GM21515 (cell line): ENCODE measurements at regions not wholly inside any gene's neighbourhood (a gene's known extent, or its start where the extent isn't known, plus 50 kb on each side); places are given as distances from the start of the nearest gene placed in this dataset.

Source experiments
- ATAC-seq: cut with Tn5 transposase; IDR thresholded peaks from one replicate; pipeline ENCODE4 v1.9.1; 2021; ENCODE audit not compliant: unreplicated experiment

DNA sequence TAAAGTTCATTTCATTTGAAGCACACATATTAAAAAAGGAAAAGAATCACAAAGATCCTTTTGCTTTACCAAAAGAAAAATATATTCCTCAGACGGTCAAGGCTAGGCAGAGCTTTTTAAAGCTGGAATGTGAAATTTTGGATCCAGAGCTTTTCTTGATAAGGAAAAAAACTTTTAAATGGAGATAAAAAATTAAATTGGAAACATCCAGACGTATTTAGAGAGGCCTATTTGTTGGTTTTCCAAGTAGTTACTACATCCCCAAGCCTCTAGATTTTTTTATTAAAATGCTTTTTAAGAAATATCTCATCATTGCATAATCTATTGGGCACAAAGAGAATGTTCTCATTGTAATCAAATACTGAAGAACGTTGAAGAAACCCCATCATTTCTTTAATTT, 385.7 kb upstream of the CITED2 start:
- ATAC-seq, result no peak

DNA sequence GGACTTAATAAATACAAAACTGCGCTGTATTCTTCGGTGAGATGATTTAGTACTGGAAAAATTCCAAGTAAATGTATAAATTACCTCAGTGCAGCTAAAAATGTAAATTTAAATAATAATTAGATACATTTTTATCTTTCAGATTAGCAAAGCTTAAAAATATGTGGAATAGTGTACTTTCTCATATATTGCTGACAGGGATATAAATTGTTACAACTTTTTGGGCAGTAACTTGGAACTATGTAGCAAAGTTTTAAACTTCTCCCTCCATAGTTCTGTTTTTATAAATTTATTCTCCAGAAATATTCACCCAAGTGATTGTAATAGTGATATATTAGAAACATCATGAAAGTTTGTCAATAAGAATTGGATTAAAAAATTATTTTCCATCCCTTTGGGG, 384.6 kb upstream of the CITED2 start:
- no peak for ATAC-seq

DNA sequence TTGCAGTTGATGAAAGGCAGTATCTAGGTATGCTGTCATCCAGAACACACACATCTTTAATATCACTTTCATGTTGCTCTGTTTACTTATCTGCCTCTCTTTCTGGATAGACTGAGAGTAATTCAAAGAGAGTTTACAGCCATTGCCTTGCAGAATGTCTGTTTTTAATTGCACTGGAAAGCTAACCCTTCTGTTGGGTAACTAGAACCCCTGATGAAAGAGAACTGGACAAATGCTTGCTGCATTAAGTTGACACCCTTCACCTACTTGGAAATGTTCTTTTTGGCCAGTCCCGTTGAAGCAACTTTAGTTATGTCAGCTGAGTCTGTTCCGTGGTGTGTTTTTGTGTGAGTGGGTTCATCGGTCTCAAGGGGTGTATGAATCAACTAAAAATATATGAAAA, 383.8 kb upstream of the CITED2 start:
- ATAC-seq, result no peak

DNA sequence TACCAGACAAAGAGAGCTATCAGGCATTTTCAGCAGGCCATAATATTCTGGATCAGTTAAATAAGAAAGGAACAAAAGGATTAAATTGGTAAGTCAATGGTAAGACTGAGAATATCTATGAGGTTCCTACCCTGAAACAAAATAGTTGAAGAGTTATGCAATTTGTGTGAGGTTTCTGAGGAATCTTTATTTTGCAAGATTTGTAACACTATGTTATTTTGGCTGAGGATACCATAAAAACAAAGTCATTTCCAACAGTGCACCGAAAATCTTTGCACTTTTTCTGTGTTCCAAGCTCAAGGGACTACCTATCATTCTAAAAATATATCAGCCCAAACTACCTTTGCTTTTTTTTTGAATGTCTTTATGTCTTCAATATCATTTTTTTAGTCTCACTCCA, 383.3 kb upstream of the CITED2 start:
- no peak for ATAC-seq

DNA sequence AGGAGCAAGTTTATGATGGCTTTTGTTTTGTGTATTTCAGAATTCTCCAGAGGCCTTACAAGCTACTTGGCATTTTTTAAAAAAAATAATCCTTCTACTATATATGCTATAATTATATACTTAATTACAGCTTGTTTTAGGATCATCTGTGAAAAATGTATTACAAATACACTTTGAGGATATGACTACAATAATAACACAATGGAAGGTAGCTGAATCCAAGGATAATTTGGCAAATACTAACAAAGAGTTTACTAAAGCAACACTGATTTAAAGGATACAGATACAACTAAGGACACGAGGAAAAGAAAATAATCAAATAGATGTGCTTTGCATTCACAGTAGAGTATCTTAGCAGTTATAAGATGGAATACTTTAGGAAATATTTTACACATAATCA, 381.9 kb upstream of the CITED2 start:
- ATAC-seq, result no peak

DNA sequence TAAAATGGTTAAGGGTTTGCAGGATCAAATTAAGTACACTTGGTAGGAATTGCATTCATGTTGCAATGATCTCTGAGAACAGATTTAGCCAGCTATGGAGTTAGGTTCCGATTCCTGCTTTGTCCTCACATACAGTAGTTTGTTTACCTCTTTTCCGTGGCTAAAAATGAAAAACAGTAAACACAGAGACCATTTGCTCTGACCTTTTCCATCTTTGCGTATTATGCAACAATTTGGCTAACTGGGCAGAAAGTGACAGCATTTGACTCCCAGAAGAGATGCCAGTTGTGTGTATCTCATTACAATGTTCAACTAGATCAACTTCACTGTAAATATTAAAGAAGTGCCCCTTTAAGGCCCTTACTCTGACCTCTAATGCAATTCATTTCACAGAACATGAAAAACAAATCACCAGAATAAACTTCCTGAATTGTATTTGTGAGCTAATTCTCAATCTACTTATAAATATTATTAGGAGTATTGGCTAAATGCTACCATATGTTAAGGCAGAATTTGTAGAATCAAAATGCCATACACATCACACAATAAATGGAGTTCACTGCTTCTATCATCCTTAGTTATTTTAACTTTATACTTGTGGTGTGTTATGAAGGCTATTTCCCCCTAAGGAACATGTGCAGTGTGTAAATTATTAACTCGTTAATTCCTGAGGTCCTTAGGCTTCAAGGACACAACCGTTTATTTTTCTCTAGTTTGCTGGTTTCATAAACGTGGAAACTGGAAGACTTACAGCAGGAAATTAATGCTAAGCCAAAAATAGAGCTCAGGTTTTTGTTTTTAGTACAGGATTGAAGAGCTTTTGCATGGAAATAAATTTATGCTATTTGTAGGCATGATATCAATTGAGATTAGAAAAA, 380.7 kb upstream of the CITED2 start:
- no peak for ATAC-seq

DNA sequence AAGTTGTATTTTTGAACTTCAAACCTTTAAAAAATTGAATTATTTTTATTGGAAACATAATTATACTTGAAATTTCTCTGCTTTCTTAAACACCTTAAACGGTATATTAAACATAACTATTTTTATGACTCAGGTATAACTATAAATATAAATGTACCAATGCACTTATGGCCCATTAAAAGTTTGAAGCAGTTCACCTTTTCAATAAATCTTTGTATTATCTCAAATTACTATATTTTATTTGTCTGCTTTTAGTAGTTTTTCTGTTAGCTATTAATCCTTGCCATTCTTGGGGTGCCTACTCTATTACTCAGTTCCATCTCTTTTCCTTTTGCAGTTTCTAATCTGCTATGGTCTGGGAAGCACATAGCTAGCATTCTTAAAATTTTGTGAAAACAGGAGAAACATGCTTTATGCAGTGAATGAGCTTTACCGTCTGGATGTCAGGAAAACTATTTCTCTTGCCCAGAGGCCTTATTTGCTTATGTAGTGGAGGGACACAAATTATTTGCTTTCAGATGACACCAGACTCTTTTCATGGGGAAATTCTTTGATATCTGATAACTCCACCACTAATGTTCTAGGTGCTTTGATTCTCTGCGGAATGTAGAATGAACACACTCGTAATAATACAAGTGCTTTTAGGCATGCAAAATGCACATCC, 378.9 kb upstream of the CITED2 start:
- no peak for ATAC-seq

DNA sequence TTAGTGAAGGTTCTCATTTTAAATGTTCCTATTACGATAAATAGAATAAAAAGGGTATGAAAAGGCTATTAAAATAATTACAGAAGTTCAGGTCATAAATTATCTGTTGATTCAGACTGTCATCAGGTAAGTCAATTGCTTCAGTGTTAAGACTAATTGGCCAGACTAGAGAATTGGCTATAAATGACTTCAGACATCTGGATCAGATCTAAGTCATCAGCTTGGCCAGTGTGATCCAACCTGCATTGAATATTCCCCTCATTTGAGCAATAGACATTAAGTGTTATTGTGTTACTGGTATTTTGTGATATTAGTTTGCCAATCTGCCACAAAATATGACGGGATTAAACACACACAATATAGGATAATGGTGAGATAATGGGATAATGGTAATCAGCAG, 377.6 kb upstream of the CITED2 start:
- no peak for ATAC-seq

DNA sequence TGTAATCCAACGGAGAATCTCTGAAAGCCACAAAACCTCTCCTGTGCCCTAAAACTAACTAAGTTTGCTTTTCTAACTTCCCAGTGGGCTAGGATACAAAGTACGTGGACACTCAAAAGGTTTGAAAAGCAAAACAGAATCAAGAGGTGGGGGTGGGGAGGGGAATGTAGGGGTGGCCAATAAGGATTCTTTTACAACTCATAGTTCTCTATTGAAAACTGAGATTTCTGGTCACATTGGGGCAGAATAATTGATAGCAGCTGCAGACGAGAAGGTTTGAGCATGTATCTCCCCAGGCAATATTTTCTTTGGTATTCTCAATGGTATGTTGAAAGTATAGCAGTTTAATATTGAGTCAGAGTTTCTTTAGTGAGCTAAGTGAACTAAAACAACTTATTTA, 376.7 kb upstream of the CITED2 start:
- ATAC-seq, result no peak

DNA sequence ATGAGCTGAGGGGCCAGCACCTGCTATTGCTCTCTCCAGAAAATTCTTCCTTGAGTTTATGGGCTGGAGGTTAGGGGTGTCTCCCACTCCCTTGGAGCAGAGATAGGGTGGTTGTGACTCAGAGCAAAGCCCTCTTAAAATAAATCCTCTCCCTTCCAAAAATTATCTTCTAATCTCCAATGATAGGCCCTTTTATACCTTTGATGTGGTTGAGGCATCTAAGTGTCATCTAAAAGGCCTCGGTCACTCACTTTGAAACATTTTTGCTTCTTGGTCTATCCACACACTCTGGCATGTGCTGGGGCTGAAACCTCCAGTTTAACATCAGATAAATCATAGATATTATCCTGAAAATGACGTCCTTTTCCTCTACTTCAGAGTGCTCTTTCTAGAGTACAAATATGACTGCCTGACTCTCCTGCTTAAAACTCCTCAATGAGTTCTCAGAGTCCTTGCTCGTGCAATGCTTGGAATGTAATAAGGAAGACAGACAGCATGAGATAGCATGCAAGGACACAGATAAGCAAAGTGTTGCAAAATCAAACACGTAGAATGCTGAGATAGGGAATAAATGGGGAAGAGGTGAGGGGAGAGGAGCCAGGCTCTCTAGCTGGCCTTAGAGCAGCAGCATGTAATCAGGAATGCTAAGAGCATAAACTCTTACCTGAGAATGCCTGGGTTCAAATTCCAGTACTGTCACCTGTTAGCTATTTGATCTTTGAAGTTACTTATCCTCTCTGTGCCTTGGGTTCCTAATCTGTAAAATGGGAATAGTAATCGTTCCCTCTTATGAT, 374.1 kb upstream of the CITED2 start:
- ATAC-seq, result no peak

DNA sequence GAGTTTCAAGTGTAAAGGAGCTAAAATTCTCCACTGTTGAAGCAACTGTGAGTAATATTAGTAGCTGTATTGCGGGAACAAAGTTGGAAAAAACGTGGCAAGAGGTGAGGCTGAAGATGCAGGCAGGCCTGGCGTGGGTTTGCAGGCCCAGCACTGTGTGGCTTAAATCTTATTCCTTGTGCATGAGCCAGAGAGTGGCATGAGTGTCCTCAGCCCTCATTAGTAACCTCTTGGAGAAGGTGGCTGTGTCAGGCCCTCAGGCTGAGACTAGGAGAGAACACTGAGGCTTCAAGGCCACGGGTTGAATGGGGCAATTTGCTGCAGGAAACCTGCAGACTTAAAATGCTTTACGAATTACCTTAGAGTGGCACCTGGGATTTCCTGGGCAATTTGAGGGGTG, 372.7 kb upstream of the CITED2 start:
- ATAC-seq, result no peak

DNA sequence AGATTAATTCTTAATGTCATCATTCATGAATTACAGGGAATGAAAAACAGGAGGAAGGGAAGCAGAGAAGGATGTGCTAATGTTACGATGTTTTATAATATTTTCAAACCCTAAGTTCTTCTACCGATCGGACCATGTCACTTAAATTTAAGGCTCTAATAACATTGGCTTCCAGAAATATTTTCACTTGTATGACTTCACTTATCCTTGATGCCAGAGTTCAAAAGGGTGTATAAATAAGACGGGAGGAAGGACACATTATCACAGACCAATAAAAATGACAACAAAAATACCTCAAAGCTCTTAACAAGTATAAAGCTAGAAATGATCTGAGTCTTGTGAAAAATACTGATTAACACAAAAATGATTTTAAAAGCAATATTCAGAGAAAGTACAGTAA, 370.4 kb upstream of the CITED2 start:
- ATAC-seq, result no peak

DNA sequence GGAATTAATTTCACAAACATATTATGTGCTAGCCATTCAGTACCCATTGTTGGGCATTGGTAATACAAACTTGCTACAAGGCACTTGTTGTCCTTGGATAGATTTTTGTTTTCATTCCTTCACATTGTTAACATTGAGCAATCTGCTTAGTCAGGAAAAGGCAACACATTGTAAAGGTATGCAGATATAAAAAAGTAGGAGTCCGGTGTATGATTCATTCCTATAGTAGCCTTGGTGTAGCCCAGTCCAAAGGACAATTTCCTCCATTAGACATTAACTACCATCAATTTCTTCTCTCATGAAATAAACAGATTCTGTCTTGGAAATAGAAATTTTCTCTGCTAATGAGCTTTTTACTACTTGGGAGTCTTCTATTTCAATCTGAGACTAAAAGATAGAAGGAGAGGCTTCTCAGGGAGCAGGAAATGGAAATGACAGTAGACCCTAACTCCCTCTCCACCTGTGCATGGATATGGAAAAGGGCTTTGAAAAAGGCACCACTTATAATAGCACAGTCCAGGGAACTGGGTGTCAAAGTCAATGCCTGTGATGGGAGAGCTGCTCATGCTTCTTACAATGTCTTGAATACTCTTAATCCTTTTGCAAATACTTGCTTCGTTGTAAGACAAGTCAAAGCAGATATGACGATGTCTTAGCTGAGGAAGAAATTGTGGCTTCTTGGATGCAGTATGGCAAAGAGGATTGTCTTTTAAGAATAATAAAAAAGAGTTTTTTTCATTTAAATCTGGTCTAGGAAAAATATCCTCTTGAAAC, 369.4 kb upstream of the CITED2 start:
- ATAC-seq, result no peak

DNA sequence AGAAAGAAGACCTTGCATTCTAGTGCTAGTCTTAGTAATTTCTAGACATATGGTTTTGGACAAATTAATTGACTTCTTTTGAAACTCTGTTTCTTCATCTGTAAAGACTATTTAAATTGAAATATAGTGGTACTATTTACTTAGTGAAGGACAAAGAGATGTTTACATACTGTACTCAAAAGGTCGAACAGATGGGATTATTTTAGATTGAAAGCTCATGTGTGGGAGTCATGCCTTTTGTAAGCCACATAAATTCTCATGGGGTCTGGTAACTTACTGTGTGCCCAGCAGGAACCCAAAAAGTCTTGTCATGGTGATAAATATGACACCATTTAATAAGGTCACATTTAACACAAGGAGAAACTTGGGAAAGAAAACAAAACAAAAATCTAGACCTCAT, 368.2 kb upstream of the CITED2 start:
- no peak for ATAC-seq

DNA sequence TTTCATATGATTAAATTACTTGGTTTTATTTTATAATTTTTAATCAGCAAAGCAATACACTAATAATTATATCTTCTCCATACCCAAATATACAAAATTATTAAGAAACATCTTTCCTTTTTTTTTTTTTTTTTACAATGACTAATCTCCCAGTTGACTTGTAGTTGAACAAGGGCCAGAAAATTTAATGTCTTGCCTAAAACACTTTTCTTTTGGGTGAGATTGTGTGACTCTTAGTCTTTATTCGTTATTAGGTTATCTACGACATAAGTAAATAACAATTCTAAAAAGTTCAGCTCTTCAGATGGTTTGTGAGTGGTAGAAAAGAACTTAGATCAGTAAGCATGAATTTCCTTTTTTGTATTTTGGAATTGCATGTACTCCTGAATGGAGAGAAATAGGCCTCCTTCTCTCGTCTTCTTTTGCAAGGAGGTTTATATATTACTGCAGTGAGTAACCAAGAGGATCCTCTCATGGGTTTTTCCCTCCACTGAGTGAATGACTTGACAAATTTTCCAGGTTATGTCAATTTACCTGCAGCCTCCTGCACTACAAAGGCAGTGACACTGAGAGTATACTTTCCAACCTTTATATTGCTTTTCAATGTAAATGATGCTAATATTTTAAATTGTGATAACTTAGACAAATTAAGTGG, 364.5 kb upstream of the CITED2 start:
- ATAC-seq, result no peak

DNA sequence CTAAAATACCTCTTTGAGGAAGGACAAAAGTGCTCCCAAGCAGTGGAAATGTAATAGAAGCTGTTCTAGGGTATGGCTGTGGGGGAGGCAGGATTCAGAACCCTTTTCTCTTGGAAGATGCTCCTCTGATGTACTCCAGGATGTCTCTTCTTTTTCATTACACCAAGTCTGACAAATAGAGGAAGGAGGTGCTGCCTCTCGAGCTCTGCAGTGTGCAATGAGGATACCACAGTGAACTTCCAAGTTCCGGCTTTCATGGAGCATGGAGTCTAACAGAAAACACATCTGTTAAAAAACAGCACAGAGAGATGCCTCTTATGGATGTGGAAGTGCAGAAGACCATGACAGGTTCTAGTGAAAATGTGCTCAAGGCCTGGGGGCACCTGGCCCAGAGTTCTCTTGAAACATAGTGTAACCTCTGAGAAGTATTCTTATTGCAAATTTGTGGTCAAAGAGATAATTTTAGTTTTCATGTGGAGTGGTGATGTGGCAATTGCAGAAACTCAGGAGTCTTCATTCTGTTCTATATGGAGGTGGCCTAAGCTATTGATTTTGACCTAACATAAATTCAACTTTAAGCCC, 362.0 kb upstream of the CITED2 start:
- ATAC-seq, result peak; percentile 94

DNA sequence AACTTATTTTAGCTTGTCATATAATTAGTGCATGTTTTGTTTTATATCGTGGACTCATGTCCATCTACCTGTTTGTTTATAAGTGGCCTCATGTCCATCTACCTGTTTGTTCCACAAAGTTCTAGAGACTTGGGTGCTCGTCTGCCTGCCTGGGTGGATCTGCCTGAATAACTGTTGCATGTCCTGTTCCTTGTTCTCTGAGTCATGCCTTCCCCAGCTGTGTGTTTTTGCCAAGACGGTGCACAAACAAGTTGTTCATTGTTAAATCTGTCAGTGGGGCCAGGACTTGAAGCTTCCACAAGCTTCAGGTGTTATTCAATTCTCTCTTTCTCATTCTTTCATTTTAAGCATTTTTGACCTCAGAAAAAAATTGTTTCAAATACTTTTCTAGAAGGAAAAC, 358.0 kb upstream of the CITED2 start:
- no peak for ATAC-seq

DNA sequence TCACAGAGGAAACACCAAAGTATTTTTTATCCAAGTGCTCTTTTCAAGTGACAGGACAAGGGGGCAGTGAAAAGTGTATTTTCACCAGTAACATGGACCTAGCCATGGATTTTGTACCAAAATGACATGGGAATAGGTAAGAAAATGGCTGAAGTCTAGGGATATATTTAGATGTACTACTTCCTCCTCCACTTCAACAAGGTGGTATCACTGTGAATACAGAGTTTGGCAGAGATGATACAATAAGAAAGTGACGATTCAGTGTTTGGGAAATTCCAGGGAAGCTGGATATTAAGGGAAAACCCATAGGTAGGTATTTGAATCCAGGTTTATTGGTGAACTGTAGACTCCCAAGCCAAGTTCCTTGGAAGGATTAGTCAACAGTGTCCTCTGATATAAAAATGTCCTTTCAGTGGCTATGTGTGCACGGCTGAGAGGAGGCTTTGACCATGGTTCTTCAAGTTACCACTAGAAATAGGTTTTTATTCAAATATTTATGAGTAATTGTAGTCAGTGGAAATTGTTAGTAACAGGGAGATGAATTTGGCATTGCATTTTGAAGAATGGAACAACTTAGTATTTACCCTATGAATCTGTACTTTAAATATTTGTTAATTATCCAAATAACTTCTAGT, 356.0 kb upstream of the CITED2 start:
- ATAC-seq, result no peak

DNA sequence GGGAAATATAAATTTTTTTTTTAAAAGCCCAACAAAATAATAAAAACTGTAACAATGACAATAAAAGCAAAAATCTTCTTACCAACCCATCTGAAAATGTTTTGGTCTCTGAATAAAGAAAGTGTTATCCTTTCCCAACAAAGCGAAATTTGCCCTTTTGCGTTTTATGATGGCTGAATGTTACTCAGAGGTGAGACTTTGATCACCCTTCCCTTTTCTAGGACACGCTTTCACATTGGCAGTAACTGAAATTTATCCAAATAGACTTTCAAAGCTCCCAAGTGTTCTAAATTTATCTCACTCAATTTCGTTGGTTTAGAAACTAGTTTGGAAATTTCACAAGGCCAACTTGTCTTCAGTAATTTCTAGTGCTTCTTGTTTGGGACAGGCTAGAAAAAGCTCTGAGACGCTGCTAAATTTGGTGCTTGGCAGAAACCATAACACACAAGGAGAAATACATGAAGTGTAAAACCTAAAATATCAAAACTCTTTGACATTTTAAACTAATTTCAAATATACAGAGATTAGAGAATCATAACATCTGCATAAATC, 354.5 kb upstream of the CITED2 start:
- no peak for ATAC-seq
